HEK293 (cell line): ENCODE measurements at regions not wholly inside any gene's neighbourhood (a gene's known extent, or its start where the extent isn't known, plus 50 kb on each side); places are given as distances from the start of the nearest gene placed in this dataset.

Experiments used
- CTCF ChIA-PET: fragments of 350-600 bp; formaldehyde crosslinking; extraction: SDS; loops from one replicate; lab custom pipeline; 2021; ENCODE audit warnings: antibody characterized with exemption; lab: Yijun Ruan, JAX
- POLR2A ChIA-PET: fragments of 300-600 bp; formaldehyde crosslinking; extraction: SDS; loops from one replicate; lab custom pipeline; 2020; ENCODE audit warnings: antibody characterized with exemption, inconsistent platforms; lab: Yijun Ruan, JAX
- H3K27ac ChIP-seq: fragments of 200-500 bp; sonication (Bioruptor generic); 2 replicates; pipeline ENCODE4 v1.5.1; 2014; ENCODE audit warnings: low read depth, low read length, control low read depth, inconsistent platforms; ENCODE audit errors: extremely low read depth
- H3K36me3 ChIP-seq, 2 experiments: fragments of 200-500 bp in 1 of 2; sonication (Bioruptor generic) in 1 of 2; 1 replicate in 1 of 2; 2 replicates in 1 of 2; pipeline ENCODE4 v1.5.1; 2014 to 2017; ENCODE audit warnings: inconsistent platforms in 2 of 2, low read length in 2 of 2; ENCODE audit not compliant: control insufficient read depth in 2 of 2, insufficient read depth in 1 of 2
- H3K4me1 ChIP-seq: fragments of 200-500 bp; sonication (Bioruptor generic); 2 replicates; pipeline ENCODE4 v1.5.1; 2014; ENCODE audit warnings: mild to moderate bottlenecking, low read length, inconsistent platforms; ENCODE audit not compliant: control insufficient read depth, insufficient read depth
- H3K4me3 ChIP-seq: 2 replicates; pipeline ENCODE4 v1.5.1; 2011; ENCODE audit warnings: low read depth, mild to moderate bottlenecking, control low read depth, low read length, moderate library complexity
- H3K9me3 ChIP-seq: fragments of 200-500 bp; sonication (Bioruptor generic); 2 replicates; pipeline ENCODE4 v1.5.1; 2014; ENCODE audit warnings: low read depth, low read length, inconsistent platforms; ENCODE audit not compliant: control insufficient read depth, insufficient read depth
- ZBTB17 ChIP-seq: fragments of 450-650 bp; formaldehyde crosslinking; IDR thresholded peaks from 2 replicates; pipeline ENCODE4 v1.5.1; 2016; ENCODE audit warnings: missing biosample characterization, missing genetic modification characterization
- ZFHX2 ChIP-seq: fragments of 450-650 bp; formaldehyde crosslinking; conservative IDR thresholded peaks from 2 replicates; pipeline ENCODE4 v1.5.1; 2016; ENCODE audit warnings: missing biosample characterization, missing genetic modification characterization
- ZNF121 ChIP-seq: fragments of 450-650 bp; formaldehyde crosslinking; IDR thresholded peaks from 2 replicates; pipeline ENCODE4 v1.5.1; 2016; ENCODE audit warnings: missing biosample characterization, missing genetic modification characterization
- ZNF133 ChIP-seq: fragments of 450-650 bp; formaldehyde crosslinking; IDR thresholded peaks from 2 replicates; pipeline ENCODE4 v1.5.1; 2016; ENCODE audit warnings: missing biosample characterization, missing genetic modification characterization
- ZNF184 ChIP-seq: fragments of 450-650 bp; IDR thresholded peaks from 2 replicates; pipeline ENCODE4 v1.5.1; 2018; ENCODE audit warnings: missing biosample characterization, mild to moderate bottlenecking, missing genetic modification characterization
- ZNF274 ChIP-seq, 2 experiments: fragments of 200-500 bp in 1 of 2; fragments of 450-650 bp in 1 of 2; sonication (Bioruptor generic) in 1 of 2; formaldehyde crosslinking in 1 of 2; IDR thresholded peaks; 2 replicates each; pipeline versions ENCODE4 v1.5.1 to v1.6.1; 2014 to 2016; ENCODE audit warnings: borderline replicate concordance in 1 of 2, inconsistent platforms in 1 of 2, low read length in 1 of 2, missing biosample characterization in 1 of 2, missing genetic modification characterization in 1 of 2
- ZNF335 ChIP-seq: fragments of 450-650 bp; formaldehyde crosslinking; conservative IDR thresholded peaks from 2 replicates; pipeline ENCODE4 v1.5.1; 2016; ENCODE audit warnings: missing biosample characterization, missing genetic modification characterization
- ZNF354C ChIP-seq: fragments of 450-650 bp; formaldehyde crosslinking; IDR thresholded peaks from 2 replicates; pipeline ENCODE4 v1.5.1; 2016; ENCODE audit warnings: missing biosample characterization, missing genetic modification characterization, low read depth, borderline replicate concordance
- ZNF777 ChIP-seq: fragments of 450-650 bp; formaldehyde crosslinking; IDR thresholded peaks from 2 replicates; pipeline ENCODE4 v1.5.1; 2017; ENCODE audit warnings: missing biosample characterization, missing genetic modification characterization, borderline replicate concordance
- ZNF785 ChIP-seq: fragments of 450-650 bp; formaldehyde crosslinking; IDR thresholded peaks from 2 replicates; pipeline ENCODE4 v1.5.1; 2016; ENCODE audit warnings: missing biosample characterization, missing genetic modification characterization
- ZNF792 ChIP-seq: fragments of 450-650 bp; formaldehyde crosslinking; IDR thresholded peaks from 2 replicates; pipeline ENCODE4 v1.5.1; 2016; ENCODE audit warnings: missing biosample characterization, missing genetic modification characterization
- ZSCAN30 ChIP-seq: fragments of 450-650 bp; IDR thresholded peaks from 2 replicates; pipeline ENCODE4 v1.5.1; 2018; ENCODE audit warnings: missing biosample characterization, mild to moderate bottlenecking, missing genetic modification characterization, moderate library complexity
- TF ChIP-seq, protein P1 (sequence below): fragments of 450-650 bp; formaldehyde crosslinking; IDR thresholded peaks from 2 replicates; pipeline ENCODE4 v1.5.1; 2016; ENCODE audit warnings: missing biosample characterization, missing genetic modification characterization, borderline replicate concordance
- TF ChIP-seq, protein P2 (sequence below): fragments of 450-650 bp; formaldehyde crosslinking; IDR thresholded peaks from 2 replicates; pipeline ENCODE4 v1.5.1; 2017; ENCODE audit warnings: missing biosample characterization, missing genetic modification characterization
- TF ChIP-seq, protein P3 (sequence below): fragments of 450-650 bp; formaldehyde crosslinking; IDR thresholded peaks from 2 replicates; pipeline ENCODE4 v1.5.0; 2017; ENCODE audit warnings: missing biosample characterization, missing genetic modification characterization, borderline replicate concordance
- TF ChIP-seq, protein P4 (sequence below): fragments of 450-650 bp; formaldehyde crosslinking; IDR thresholded peaks from 2 replicates; pipeline ENCODE4 v1.5.1; 2016; ENCODE audit warnings: missing biosample characterization, missing genetic modification characterization, low read depth

DNA sequence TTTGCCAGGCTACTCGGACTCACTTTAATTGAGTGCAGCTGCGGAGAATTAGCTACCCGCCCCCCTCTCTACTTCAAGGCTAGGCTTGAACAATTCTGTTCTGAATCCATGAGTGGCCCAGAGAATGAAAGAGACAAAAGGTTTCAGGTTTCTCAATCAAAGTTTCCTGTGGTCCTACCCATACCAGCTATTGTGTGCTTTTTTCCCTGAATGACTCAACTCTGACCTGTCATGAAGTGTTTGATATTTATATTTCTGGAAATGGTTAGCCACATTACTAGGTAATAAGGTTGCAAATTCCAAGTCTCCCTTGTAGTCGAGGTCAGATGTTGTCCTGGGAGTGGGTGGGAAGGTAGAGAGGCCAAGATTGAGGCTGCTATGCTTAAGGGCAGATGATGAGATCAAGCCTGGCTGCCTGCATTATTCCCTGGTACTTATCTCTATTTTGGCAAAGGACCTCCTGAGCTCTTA, 392.7 kb upstream of the TBL1XR1 start (continued):
- TF ChIP-seq ZSCAN30 (0 out of 2 replicates have a peak, but pooled peaks have one; percentile 39), ZBTB17 (tag by site-specific recombination) (0 out of 2 replicates have a peak, but pooled peaks have one; percentile 18), ZNF274 (IDR thresholded peaks at IDR 0.05; ENCODE audit: low read length) (no peak), ZNF274 (tag by site-specific recombination; IDR thresholded peaks at IDR 0.05; ENCODE audit: borderline replicate concordance) (no peak), ZNF335 (no peak), ZNF792 (tag by site-specific recombination) (no peak)
- TF ChIP-seq, protein P1, sequence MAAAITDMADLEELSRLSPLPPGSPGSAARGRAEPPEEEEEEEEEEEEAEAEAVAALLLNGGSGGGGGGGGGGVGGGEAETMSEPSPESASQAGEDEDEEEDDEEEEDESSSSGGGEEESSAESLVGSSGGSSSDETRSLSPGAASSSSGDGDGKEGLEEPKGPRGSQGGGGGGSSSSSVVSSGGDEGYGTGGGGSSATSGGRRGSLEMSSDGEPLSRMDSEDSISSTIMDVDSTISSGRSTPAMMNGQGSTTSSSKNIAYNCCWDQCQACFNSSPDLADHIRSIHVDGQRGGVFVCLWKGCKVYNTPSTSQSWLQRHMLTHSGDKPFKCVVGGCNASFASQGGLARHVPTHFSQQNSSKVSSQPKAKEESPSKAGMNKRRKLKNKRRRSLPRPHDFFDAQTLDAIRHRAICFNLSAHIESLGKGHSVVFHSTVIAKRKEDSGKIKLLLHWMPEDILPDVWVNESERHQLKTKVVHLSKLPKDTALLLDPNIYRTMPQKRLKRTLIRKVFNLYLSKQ (tag by site-specific recombination) = no peak
- TF ChIP-seq, protein P2, sequence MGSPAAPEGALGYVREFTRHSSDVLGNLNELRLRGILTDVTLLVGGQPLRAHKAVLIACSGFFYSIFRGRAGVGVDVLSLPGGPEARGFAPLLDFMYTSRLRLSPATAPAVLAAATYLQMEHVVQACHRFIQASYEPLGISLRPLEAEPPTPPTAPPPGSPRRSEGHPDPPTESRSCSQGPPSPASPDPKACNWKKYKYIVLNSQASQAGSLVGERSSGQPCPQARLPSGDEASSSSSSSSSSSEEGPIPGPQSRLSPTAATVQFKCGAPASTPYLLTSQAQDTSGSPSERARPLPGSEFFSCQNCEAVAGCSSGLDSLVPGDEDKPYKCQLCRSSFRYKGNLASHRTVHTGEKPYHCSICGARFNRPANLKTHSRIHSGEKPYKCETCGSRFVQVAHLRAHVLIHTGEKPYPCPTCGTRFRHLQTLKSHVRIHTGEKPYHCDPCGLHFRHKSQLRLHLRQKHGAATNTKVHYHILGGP (tag by site-specific recombination) = no peak

DNA sequence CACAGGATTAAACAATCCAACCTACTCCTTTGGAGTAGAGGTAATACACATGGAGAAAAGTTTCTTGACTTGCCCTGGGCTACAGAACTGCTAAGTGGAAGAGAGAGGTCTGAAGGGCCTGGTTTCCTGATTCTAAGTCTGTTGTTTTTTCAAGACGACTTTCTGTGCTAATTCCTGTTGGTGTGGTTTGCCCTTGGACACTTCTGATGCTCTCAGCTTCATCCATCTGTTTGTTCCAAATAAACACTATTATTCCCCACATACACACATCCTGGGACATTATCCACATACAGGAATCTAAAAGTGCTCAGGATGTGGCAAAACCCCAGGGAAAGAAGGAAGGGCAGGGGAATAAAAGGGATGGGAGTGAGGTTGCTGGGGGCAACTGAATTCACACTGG, 393.5 kb upstream of the TBL1XR1 start:
- ChIA-PET CTCF (no interaction called here), POLR2A (interaction anchor here (0.6 kb wide), 1 partner anchor 487 kb away, joined by 6 read pairs; no protein-coding TSS in a partner anchor)
- no peaks in the 10 kb centered on the region for H3K36me3 ChIP-seq
- H3K4me1 ChIP-seq = no peaks in the 10 kb centered on the region
- no peak overlapping the region for H3K27ac ChIP-seq
- no peak for TF ChIP-seq ZNF133 (tag by site-specific recombination)
- TF ChIP-seq ZNF777 (tag by site-specific recombination) = no peak
- TF ChIP-seq, protein P3, sequence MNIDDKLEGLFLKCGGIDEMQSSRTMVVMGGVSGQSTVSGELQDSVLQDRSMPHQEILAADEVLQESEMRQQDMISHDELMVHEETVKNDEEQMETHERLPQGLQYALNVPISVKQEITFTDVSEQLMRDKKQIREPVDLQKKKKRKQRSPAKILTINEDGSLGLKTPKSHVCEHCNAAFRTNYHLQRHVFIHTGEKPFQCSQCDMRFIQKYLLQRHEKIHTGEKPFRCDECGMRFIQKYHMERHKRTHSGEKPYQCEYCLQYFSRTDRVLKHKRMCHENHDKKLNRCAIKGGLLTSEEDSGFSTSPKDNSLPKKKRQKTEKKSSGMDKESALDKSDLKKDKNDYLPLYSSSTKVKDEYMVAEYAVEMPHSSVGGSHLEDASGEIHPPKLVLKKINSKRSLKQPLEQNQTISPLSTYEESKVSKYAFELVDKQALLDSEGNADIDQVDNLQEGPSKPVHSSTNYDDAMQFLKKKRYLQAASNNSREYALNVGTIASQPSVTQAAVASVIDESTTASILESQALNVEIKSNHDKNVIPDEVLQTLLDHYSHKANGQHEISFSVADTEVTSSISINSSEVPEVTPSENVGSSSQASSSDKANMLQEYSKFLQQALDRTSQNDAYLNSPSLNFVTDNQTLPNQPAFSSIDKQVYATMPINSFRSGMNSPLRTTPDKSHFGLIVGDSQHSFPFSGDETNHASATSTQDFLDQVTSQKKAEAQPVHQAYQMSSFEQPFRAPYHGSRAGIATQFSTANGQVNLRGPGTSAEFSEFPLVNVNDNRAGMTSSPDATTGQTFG = no peak
- no peak for TF ChIP-seq ZNF785
- TF ChIP-seq ZNF354C = no peak
- no peak for TF ChIP-seq ZNF121
- TF ChIP-seq, protein P4, sequence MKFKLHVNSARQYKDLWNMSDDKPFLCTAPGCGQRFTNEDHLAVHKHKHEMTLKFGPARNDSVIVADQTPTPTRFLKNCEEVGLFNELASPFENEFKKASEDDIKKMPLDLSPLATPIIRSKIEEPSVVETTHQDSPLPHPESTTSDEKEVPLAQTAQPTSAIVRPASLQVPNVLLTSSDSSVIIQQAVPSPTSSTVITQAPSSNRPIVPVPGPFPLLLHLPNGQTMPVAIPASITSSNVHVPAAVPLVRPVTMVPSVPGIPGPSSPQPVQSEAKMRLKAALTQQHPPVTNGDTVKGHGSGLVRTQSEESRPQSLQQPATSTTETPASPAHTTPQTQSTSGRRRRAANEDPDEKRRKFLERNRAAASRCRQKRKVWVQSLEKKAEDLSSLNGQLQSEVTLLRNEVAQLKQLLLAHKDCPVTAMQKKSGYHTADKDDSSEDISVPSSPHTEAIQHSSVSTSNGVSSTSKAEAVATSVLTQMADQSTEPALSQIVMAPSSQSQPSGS = no peak
- TF ChIP-seq, all 188 proteins: peak for 0
- H3K9me3 ChIP-seq = no peaks in the 10 kb centered on the region
- H3K4me3 ChIP-seq = no peak overlapping the region

DNA sequence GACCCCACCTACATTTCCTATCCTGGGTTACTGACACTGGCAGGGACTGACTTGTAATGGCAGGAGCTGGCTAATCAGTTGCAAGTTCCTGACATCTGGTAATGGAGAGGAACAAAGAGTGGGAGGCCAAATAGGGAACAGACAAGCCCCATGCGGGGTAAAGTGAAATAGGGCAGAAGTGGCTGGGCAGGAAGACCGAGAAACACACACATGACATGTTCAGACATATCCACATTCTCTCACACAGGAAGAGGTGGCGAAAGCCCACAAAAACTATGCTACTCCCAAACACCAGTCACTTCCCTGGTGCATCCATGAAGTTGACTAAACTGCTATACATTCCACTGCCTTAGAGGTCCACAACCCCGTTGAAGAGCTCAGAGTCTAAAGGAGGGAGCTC, 394.1 kb upstream of the TBL1XR1 start:
- POLR2A ChIA-PET = no interaction called here
- CTCF ChIA-PET = interaction anchor here (0.7 kb wide), 1 partner anchor 11 kb away, joined by 3 read pairs; no protein-coding TSS in a partner anchor
- H3K27ac ChIP-seq = no peak overlapping the region
- no peaks in the 10 kb centered on the region for H3K4me1 ChIP-seq
- no peak for TF ChIP-seq ZNF184 (tag by site-specific recombination)
- peak; percentile 40 for TF ChIP-seq ZFHX2 (tag by site-specific recombination)
- TF ChIP-seq, all 188 proteins: peak for 1
- no peaks in the 10 kb centered on the region for H3K36me3 ChIP-seq
- H3K4me3 ChIP-seq = no peak overlapping the region
- H3K9me3 ChIP-seq = no peaks in the 10 kb centered on the region
